Suppressor macrophage (primary cell): ENCODE measurements at regions not wholly inside any gene's neighbourhood (a gene's known extent, or its start where the extent isn't known, plus 50 kb on each side); places are given as distances from the start of the nearest gene placed in this dataset.
"Not testable (repeated sequence)": the region's sequence is repeated elsewhere in the genome, so short reads cannot be mapped to it uniquely, and the experiment has no call there.

Source experiments
- DNase-seq, 4 experiments: peaks; one replicate each; pipeline ENCODE4 v3.0.0-alpha.2; 2020 to 2022

DNA sequence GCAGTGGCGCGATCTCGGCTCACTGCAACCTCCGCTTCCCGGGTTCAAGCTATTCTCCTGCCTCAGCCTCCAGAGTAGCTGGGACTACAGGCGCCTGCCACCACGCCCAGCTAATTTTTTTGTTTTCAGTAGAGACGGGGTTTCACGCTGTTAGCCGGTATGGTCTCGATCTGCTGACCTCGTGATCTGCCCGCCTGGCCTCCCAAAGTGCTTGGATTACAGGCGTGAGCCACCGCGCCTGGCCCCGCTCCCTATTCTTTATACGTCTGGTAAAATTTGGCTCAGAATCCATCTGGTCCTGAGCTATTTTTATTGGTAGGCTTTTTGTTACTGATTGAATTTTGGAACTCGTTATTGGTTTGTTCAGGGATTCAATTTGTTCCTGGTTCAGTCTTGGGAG, 336.7 kb downstream of the AEBP2 start:
- DNase-seq: not testable (repeated sequence)

DNA sequence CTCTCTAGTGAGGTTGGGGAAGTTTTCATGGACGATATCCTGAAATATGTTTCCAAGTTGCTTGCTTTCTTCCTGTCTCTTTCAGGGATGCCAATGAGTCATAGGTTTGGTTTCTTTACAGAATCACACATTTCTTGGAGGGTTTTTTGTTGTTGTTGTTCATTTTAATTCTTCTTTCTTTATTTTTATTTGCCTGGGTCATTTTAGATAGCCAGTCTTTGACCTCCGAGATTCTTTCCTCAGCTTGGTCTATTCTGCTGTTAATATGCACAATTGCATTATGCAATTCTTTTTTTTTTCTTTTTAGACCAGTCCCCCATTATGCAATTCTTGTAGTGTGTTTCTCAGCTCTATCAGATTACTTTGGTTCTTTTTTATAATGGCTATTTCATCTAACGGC, 338.9 kb downstream of the AEBP2 start:
- DNase-seq: peak in 1 of 4 experiments; percentile 5

DNA sequence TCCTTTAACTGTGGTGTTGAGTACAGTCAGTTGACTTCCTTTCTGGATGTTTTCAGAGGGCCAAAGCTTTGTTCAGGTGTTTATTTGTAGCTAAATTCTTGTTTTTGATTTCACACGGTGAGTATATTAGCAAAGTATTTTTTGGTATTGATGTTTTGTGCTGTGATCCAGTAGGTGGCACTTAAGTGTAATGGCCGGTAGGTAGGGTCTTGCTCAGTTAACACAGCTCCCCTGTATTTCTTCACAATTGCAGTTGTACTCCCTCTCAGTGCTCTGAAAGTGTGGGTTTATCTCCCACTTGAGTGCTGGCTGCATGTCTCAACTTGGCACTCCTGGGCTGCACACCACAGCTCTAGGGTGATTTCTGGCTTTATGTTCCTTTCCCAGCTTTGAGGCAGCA, 339.5 kb downstream of the AEBP2 start:
- no peak for DNase-seq

DNA sequence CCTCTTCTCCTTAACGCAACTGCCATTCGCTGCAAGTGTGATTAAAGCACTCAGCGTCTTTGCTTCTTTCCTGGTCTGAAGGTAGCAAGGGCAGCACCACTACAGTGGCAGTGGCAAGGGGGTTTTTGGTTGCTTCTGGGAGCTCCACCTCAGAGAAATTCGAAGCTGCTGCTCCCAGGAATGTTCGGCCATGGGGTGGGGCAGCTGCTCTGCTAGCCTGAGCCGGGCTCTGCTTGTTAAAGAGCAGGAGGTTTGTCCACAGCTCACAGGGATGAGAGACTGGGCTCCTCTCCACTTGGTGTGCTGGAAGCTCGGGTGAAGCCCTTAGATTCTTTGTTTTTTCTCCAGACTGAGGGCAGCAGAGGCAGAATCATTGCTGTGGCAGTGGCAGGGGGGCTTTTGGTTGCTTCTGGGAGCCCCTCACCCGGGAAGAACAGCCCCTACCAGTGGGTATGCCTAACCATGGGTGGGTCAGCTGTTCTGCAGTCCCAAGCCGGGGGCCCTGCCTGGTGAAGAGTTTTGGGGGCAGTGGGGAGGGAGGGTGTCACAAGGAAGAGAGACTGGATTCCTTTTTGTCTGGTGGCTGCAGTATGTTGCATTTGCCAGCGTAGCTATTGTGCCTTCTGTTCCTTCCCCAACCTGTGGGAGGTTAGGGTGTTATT, 340.2 kb downstream of the AEBP2 start:
- DNase-seq: no peak

DNA sequence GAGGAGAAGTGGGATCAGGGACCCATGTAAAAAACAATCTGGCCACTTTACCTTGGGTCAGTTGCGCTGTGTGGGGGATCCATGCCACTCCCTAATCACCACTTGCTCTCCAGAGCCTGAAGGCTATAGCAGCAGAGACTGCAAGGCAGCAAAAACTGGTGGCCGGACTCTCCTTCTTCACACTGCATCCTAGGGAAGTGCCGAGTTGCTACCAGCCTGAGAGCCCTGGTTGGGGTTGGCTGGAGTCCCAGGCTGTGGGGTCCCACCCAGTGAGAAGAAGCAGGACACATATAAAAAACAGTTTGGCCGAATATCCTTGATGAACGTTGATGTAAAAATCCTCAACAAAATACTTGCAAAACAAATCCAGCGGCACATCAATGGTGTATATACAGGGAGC, 341.2 kb downstream of the AEBP2 start:
- no peak for DNase-seq

DNA sequence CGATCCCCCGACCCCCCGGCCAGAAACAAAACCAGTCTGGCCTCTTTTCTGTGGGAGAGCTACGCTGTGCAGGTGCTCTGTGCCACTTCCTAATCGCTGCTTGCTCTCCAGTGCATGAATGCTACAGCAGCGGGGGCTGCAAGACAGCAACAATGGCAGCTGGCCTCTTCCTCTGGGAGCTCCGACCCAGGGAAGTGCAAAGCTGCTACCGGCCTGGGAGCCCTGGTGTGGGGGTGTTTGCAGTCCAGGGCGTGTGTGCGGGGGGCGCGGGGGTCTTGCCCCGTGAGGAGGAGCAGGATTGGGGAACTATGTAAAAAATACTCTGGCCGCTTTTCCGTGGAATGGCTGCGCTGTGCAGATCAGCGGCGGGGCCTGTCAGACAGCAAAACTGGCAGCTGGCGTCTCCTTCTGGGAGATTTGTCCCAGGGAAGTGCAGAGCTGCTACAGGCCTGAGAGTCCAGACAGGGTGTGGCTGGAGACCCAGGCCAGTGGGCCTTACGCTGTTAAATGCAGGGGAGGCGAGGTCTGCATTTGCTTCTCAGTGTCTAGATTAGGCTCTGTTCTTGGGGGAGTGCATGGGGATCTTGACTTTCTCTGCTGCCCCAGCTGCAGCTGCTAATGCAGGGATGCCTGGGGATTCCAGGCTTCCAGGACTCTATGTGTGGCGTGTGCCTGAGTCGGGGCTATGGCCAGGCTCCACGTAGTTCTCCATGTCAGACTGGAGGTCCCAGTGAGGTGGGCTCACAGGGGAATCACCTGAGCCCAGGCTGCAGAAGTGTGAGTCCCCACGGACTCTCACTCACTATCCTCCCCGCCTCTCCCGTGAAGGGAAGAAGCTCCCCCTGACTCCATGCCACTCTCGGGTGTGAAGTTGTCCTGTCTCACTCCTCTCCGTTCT, 344.5 kb downstream of the AEBP2 start:
- DNase-seq: no peak

DNA sequence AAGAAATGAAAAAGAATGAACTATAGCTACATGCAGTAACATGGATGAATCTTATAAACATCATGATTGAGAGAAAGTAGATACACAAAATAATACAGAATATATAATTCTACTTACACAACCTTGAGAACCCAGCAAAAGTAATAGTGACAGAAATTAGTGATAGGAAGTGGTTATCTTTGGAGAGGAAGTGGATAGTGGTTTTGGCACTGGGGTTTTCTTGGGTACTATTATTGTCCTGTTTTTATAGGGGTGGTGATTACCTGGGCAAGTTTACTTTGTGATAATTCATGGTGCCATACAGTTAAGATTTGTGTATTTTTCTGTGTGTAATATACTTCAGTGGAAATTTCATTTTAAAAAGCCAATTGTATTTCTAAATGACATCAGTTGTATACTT, 352.7 kb downstream of the AEBP2 start:
- DNase-seq: no peak

DNA sequence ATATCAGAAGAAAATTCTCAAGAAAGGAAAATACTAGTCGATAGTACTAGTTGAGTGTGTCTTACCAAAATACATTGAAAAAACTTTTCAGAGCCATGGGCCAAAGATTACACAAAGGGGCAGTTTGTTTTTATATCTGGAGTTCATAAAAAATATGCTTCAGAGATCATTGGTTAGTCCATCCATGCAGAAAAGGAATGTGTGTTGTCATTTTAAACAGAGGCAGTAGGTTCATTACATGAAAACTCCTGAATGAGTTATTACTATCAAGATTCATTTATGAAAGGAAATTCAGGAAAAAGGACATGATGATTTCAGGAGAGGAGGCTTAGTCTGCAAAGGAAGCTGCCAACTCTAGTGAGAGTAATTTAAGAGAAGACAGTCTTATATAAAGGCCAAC, 354.8 kb downstream of the AEBP2 start:
- no peak for DNase-seq

DNA sequence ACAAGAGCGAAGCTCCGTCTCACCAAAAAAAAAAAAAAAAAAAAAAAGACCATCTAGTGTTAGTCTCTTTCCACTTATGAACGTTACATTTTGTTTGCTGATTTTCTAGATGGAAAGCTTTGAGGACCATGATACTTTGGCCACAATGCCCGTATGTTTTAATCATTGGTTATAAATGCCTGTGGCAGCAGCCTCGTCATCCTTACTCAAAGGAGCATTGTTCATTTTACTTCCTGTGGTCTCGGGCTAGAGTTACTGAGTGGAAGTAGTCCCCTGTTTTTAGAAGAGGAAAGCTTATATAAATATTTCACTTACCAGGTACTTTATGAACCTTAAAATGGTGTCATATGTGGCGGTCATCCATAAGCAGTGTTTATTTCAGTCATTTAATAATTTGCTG, 359.9 kb downstream of the AEBP2 start:
- no peak for DNase-seq

DNA sequence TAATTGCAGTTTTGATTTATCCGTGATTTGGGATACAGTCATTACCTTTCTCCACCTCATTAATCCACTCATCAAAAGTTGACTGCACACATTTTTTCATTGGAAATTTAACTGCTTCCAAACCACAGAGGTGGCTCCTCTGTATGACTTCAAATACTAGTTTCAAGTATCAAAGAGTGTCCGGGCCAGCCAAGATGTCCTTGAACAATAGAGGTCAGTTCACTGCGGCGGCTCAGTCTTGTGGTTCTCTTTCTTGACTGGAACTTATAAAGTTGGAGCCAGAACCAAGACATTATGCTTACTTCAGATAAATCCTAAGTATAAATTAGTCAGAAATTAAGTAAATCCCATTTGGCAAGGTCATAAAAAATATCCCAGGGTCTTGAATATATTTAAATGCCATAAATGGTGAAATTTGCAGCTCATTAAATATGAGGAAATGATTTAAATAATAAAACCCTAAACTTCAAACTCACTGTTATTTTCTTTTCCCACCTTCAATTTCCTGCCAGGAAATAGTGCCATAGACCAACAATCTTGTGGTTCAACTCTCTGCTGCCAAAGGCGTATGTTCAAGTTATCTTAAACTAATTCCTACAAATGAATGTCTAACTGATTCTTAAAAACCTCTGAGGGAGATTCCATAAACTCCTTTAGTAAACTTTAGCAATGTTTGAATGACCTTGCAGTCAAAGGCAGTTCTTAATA, 360.8 kb downstream of the AEBP2 start:
- no peak for DNase-seq

DNA sequence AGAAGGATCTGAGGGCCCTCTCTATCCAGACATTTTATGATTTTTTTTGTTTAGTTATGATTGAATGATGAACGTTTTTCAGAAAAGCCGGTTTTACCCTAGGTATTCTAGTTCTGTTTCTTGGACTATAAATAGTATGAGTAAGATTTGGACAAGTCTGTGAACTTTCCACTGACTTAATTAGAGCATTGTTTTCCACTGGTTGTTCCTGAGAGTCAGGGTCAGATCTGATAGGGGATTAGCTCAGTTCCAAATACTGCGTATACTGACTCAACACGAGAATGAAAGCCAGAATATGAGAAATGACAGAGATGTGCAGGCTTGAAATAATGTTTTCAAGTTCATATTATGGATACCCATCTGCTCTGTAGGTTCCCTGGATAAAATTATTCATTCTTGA, 361.6 kb downstream of the AEBP2 start:
- no peak for DNase-seq

DNA sequence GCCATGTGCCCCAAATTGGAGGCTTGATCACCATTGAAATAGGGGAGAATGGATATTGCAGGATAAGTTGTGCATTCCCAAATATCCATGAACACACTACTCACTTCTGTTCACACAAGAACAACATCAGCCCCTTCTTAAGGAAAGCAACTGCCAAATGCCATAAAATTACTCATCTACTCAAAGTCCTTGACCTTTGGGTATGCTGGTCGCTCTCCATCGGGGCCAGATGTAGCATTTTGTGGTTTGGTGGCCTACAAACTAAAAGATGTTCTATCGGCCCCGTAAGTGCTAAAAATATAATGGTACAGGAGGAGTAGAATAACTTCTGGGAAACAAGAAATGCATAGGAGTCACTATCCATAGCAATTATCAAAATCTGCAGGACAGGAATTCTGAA, 362.6 kb downstream of the AEBP2 start:
- no peak for DNase-seq

DNA sequence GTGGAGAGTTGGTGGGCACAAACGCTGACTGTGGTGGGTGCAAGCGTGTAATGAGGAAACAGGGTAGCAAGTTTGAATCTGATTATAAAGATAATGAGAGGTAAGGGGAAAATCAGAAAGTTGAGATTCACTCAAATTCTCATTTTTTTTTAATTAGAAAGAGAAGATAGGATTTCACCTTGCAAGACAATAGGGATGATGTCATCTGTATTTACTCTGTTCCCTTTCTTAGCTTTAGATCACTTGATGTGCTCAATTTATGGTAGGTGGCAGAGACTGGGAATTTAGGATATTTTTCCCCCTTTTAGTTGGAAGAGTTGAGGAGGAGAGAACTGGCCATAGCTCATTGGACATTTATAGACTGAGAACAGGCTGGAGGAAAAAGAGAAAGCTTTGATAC, 363.6 kb downstream of the AEBP2 start:
- DNase-seq: no peak

DNA sequence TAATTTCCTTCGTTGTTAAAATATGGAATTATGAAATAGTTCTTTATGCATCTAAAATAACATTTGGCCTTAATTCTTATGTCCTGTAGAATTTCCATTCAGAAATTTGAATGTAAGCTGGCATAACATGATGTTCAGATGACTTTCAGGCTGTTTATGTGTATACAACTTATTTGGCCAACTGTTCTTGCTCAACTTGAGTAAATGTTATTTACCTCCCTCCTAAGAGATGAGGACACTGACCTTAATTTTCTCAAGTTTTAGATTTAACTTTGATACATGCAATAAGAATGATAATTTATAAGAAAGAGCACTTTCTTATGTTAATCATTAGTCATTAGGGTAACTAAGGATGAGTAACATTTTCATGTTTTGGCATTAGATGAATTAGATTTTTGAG, 365.4 kb downstream of the AEBP2 start:
- DNase-seq: no peak

DNA sequence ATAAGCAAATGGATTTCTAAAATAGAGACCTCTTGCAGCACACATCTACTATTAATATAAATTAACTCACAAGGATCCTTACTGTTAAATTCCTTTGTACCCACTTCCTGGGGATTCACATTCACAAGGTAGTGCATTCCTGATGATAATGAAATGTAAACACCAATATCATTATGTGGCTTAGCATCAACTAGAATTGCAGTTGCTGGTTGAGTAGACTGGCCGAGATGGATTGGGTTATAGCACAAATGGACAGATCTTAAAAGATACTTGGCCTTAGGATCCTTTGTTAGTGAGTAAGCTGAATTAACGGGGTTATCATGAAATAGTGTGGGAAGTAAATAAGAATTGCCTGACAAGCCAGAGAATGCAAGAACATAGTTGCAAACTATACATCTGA, 369.1 kb downstream of the AEBP2 start:
- no peak for DNase-seq

DNA sequence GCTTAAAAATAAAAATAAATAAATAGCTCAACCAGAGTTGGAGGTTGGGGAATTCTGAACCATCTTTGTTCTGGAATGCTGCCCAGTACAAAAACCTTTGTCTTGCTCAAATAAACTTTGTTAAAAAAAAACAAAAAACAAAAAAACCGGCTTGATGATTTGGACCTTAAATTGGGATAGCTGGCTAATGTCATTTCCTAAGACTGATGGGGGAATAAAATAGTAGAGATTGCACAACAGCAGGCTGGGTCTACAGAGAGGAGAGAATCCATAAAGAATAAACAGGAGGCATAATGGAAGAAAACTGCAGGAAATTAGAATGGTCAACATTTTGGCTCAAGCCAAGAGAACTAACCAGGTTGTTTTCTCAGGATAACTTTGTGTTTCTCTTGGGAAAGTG, 370.9 kb downstream of the AEBP2 start:
- DNase-seq: no peak

DNA sequence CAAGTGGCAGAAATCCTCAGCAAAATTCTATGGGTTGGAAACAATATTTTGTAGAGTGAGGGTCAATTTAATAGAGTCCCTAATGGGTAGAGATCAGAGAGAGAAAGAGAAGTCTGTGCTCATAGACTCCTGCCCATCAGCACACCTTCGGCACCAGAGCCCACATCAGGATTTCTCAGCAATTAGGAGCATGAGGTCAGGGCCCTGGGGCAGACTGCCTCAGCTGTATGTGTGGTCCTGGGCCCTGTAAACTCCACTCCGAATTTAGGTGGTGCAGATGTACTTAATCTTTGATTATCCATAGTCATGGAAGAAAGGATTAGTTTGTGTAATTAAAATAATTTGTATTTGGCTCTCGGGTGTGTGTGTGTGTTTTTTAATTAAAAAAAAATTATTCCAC, 372.6 kb downstream of the AEBP2 start:
- no peak for DNase-seq

DNA sequence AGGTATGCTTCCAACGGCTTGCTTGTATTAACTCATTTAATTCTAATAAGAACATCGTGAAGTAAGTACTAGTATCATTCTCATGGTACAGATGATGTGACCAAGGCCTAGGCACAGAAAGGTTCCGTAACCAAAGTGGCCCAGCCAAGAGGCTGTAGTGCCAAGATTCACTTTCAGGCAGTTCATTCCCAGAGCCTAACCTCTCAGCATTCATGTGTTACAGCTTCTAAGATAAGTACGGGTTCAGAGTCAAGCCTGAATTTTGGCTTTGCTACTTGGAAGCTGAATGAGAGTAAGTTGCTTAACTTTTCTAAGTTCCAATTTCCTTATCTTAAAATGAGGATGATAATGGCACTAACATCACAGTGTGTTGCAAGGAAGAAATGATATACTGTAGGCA, 379.9 kb downstream of the AEBP2 start:
- DNase-seq: no peak

DNA sequence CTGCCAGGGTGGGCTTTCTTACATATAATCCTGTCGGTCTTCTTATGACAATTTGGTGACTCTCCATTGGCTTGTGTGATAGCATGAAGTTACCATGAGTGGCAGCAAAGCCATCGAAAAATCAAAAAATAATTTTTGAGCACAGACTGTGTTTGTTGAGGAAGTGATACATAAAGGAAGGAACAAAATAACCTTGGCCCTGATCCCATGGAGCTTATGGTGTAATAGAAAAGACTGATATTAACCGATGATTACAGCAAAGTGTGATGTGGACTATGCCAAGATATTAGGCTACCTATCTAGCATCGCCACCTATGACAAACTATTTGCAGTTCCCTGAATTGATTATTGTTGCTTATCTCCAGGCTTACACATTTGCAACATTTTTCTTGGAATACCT, 383.2 kb downstream of the AEBP2 start:
- DNase-seq: no peak

DNA sequence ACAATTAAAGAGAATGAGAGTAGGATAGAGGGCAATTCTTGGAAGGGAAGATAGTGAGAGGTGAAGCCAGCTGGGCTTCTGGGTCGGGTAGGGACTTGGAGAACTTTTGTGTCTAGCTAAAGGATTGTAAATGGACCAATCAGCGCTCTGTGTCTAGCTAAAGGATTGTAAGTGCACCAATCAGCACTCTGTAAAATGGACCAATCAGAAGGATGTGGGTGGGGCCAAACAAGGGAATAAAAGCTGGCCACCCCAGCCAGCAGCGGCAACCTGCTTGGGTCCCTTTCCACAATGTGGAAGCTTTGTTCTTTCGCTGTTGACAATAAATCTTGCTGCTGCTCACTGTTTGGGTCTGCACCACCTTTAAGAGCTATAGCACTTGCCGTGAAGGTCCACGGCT, 384.0 kb downstream of the AEBP2 start:
- not testable (repeated sequence) for DNase-seq

DNA sequence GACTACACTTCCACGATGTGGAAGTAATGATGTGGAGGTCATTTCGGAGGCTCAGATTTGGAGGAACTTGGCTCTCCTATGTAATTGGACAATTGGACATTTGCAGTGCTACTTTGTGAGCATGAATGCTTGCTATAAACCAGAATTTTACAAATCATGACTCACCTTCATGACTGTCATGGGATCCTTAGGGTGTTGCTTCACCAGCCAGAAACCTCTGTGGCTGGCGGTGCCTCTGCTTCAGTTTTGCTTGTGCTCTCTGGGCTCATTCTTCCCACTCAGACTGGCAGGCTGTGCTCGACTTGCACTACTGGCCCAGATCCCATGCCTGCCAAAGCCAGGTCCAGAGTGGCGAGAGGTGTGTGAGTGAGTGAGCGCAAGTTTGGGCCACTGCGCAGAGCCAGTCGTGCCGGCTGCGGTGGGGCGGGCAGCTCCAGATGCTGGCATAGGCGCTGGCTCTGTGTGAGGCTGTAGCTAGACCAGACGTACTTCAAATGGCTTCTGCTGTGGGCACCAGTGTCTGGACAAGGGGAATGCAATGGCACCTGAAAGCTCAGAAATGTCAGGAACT, 387.8 kb downstream of the AEBP2 start:
- peak in 1 of 4 experiments; percentile 3 for DNase-seq

DNA sequence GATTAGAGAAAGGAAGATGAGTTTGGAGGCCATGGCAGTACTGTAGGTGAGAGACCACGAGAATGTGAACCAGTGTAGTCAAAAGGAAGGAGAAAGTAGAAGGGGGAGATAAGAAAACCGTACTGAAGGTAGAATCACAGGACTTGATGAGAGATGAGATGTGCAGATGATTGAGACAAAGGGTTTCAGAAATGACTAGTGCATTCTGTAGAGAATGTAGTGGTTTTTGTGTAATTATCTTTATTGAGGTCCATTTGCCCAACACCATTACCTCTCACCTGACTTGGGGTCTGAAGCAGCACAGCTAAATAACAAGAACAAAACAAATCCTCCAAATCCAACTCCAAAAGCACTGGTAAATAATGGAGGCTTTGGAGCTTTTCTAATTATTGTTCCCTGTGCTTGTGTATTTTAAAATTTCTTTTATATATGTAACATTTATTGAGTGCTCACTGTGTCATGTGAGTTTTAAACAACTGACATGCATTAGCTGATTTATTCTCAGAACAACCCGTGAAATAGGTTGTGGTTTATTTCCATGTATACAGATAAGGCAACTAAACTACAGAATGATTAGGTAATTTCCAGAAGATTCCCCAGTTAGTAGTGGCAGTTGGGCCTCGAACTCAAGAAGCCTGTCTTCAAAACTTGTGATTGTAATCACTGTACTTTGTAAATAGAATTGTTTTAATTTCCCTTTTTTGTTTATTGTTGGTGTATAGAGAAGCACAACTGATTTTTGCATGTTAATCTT, 390.0 kb downstream of the AEBP2 start:
- no peak for DNase-seq

DNA sequence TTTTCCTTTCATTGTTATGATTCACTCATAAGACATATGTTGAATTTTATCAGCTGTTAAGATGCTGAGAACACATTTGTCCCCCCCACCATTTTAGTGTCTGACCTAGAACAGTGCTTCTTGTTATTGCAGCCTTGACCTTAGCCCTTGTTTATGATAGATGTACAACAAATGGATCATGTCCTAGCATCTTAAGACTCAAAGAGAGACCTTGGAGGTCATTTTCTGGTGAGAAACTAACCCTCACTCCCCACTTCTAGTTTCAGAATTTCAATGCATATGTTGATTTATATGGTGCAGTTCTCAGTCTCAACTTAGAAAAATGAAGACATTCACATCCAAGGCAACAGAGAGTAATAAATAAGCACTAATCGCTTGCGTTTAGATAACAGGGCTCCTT, 391.2 kb downstream of the AEBP2 start:
- DNase-seq: no peak
